ENCODE measurements at regions not wholly inside any gene's neighbourhood (a gene's known extent, or its start where the extent isn't known, plus 50 kb on each side); places are given as distances from the start of the nearest gene placed in this dataset.

- TF ChIP-seq CTCF (IDR thresholded peaks at IDR 0.05), result no peak
- no peak for TF ChIP-seq POLR2A (IDR thresholded peaks at IDR 0.05)
Measured at GRCh38 chr3:73743551-73743950, 118.8 kb upstream of the PDZRN3 start.

All from breast epithelium (tissue), 3 donors.